GM18519 (cell line): ENCODE measurements at regions not wholly inside any gene's neighbourhood (a gene's known extent, or its start where the extent isn't known, plus 50 kb on each side); places are given as distances from the start of the nearest gene placed in this dataset.

Experiments used
- ATAC-seq: cut with Tn5 transposase; IDR thresholded peaks from one replicate; pipeline ENCODE4 v1.9.1; 2021; ENCODE audit warnings: mild to moderate bottlenecking, moderate library complexity; ENCODE audit not compliant: unreplicated experiment, low FRiP score

- no peak for ATAC-seq
Measured at GRCh38 chr12:81963026-81963425, 203.9 kb upstream of the PPFIA2 start.

DNA sequence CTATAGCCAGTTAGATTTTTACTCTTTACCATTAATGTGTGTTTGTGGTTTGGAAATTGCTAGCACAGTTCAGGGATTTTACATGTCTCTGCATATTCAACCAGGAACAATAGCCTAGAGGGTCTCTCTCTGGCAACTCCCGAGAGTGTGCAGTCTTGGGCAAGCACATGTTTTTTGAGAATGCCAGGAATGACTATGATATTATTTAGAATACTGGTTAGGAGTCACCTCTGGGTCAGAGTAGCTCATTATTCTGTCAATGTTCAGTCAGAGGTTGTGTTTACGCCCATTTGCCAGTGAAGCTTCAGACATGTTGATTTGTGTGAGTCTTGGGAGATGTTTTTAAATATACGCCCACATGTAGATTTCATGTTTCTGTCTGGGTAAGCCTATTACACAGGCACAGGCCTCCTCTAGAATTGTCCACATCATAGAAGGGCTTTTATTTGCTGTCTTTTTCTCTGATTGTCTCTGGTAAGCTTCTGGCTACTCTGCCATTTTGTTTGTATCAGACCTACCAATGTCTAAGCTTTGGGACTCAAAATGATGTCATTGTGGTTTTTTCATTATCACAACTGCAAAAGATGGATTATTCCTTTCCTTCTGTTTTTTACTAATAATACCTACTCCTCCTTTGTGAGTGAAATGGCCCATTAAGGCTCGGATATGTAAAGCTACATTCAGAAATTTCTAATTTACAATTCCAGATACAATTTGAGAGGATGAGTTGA, 203.1 kb upstream of the PPFIA2 start:
- no peak for ATAC-seq

GRCh38 chr12:81958406-81958805, 199.3 kb upstream of the PPFIA2 start:
- no peak for ATAC-seq

GRCh38 chr12:81957631-81958030, 198.5 kb upstream of the PPFIA2 start:
- no peak for ATAC-seq

DNA sequence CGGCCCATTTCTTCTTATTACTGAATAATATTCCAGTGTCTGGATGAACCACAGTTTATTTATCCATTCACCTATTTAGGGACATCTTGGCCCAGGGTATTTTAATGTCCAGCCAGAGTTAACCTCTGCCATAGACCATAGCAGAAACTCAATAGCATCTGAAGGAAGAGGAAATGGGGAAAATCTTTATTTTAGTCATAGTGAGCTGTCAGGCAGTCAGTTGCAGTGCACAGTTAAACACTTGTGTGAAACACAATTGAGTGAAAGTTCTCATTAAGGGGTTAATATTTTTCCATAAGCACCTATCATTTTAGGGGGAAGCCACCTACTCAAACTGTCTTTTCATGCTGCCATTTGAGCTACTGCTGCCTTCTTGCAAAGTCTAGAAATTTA, 197.3 kb upstream of the PPFIA2 start:
- no peak for ATAC-seq

- no peak for ATAC-seq
Measured at GRCh38 chr12:81953541-81953940, 194.4 kb upstream of the PPFIA2 start.

DNA sequence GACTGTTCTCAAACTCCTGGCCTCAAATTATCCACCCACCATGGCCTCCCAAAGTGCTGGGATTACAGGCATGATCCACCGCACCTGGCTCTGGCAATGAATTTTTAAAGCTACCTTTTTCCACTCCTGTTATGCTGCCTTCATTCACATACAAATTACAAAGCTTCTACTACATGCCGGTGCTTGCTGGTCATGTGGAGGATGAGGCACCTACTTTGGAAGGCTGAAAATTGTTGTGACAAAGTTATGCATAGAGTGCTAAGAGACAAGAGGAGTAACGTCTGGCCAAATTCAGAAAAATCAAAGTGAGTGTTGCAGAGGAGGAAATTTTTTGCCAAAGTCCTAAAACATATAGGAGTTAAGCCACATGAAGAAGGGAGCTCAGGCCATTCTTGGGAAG, 191.7 kb upstream of the PPFIA2 start:
- no peak for ATAC-seq

DNA sequence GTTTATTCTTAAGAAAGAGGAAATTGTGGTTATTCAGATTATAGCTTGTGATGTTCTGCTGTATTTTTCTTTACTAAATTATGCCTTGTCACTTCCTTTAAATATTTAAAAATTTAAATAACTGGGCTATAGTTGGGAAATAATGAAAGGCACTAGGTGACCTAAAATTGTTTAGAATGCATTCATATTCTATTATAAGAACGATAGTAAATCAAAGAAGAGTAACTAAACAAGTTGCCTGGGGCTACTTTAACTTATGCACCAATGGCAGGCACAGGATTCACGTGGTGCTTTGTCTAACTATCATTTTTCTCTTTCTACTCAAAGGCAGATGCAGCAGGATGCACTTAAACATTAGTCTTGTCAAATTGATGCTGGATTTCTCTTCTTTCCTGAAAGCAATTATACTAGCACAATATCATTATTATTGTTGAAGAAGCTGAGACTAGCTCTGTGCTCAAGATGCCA, 190.7 kb upstream of the PPFIA2 start:
- ATAC-seq, result no peak

DNA sequence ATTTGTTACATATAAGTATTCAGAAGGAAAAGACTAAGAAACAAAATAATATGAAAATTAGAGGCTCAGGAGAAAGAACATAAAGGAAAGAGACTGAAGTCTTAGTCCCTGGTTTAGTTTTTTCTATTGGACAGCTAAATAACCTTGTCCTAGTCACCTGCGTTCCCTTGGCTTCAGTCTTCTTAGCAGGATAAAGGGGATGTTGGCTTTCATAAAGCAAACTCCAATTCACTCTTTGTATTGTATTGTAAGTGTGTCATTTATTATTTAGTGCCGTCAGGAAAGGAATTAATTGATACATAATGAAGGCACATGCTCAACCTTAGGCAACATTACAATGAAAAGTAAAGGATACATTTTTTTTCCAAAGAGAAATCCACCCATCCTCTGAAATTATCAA, 190.3 kb upstream of the PPFIA2 start:
- ATAC-seq, result no peak

- no peak for ATAC-seq
Measured at GRCh38 chr12:81944886-81945285, 185.7 kb upstream of the PPFIA2 start.

DNA sequence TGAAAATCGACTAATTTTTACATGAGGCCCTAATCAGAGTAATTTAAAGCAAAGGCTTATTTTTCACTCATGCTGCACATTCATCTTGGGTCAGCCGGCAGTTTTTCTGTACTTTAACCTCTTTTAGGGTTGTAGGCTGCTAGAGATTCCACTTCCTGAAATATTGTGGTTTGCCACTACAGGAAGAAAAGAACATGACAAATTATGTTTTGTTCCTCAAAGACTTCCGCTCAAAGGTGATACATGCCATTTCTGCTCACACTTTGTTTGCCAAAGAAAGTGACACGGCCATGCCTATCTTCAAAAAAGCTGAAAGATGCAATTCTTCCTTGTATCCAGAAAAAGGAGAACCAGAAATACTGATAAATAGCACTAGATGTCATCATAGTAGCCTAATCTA, 183.4 kb upstream of the PPFIA2 start:
- ATAC-seq, result no peak

GRCh38 chr12:81930037-81930436, 170.9 kb upstream of the PPFIA2 start:
- ATAC-seq, result no peak

DNA sequence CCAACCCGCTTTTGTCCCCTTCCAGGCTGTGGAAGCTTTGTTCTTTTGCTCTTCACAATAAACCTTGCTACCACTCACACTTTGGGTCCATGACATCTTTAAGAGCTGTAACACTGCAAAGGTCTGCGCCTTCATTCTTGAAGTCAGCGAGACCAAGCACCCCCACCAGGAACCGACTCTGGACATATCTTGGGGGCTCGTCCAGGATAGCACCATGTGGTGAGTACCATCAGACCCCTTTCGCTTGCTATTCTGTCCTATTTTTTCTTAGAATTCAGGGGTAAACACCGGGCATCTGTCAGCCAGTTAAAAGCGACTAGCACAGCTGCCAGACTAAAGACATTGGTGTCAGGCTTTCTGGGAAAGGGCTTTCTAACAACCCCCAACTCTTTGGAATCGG, 137.6 kb upstream of the PPFIA2 start:
- ATAC-seq, result no peak

GRCh38 chr12:81888961-81889360, 129.8 kb upstream of the PPFIA2 start:
- ATAC-seq, result no peak

DNA sequence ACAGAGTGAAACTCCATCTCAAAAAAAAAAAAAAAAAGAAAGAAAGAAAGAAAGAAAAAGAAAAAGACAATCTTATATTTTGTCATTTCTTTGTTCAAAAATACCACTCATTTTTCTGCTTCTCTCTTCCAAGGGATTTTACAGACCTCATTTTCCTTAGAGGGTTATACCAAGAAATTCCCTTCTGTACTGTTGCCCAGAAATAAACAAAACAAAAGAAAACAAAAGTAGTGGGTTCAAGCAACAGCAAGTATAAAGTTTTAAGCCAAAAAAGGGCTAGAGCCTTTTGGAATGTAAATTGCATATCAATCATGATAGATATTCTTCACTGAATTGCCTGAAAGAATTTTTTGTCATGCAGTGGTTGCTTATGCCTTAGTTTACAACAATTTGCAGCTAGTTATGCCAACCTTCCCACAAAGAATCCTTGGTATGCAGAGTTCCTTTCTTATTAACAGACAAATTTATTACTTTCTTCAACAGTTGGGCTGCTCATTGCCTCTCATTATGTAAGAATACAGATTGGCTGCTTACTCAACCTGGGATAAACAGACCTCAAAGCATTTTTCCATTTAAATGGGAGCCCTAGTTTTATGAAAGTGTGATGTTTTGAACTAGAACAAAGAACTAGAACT, 129.1 kb upstream of the PPFIA2 start:
- ATAC-seq, result no peak

DNA sequence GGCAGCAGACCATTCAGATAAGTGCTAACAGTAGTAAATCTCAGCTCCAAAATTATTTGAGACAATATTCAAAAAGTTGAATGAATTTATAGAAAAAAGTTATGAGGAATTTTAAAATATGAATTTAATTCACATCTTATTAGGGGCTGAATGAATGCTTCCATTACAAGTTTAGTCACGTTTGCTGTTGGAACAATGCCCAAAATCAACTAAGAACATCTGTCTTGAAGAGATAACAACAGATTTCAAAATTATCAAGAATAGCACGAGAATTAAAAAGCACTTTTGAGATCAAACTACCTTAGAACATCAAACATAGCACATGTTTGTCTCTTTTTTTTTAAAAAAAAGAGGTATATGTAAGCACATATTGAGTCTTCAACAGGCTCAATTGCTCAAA, 115.4 kb upstream of the PPFIA2 start:
- no peak for ATAC-seq

- no peak for ATAC-seq
Measured at GRCh38 chr12:81874166-81874565, 115.0 kb upstream of the PPFIA2 start.

- ATAC-seq, result no peak
Measured at GRCh38 chr12:81872400-81872799, 113.2 kb upstream of the PPFIA2 start.

- no peak for ATAC-seq
Measured at GRCh38 chr12:81866081-81866480, 106.9 kb upstream of the PPFIA2 start.

- no peak for ATAC-seq
Measured at GRCh38 chr12:81863406-81863805, 104.3 kb upstream of the PPFIA2 start.

GRCh38 chr12:81859521-81859920, 100.4 kb upstream of the PPFIA2 start:
- no peak for ATAC-seq

DNA sequence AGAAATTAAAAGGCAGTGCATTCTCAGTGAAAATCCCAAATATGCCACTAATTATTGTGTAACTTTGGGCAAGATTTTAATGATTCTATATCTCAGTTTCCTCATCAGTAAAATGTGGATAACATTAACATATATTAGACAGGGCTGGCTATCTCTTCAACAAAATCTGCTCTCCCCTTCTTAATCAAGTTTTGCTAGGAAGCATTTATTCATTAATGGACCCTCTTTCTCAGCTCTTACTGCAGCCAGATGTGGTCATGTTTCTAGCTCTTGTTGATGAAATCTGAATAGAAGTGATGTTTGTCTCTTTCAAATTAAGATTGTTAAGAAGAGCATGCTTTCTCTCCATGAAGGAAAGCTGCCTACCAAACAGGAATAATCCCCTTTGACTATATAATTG, 84.4 kb upstream of the PPFIA2 start:
- ATAC-seq, result no peak
